GM12878 (cell line): ENCODE measurements at regions not wholly inside any gene's neighbourhood (a gene's known extent, or its start where the extent isn't known, plus 50 kb on each side); places are given as distances from the start of the nearest gene placed in this dataset.

Experiments used
- ATAC-seq: fragments of 200-7000 bp; cut with Tn5 transposase; 3 replicates; pipeline ENCODE4 v1.9.1; 2020; ENCODE audit warnings: mild to moderate bottlenecking, moderate library complexity
- BruUV-seq: library from RNA; stranded (reverse); fragments of 400-500 nt; replicated peaks from 2 replicates; lab custom pipeline; 2021; lab: Mats Ljungman, UMichigan
- CTCF ChIA-PET: fragments of 300-600 bp; sonication (Branson Sonifier 250); formaldehyde crosslinking; extraction: SDS; loops from one replicate; lab custom pipeline; 2021; ENCODE audit warnings: inconsistent platforms; lab: Yijun Ruan, JAX
- POLR2A ChIA-PET: fragments of 350-600 bp; formaldehyde crosslinking; extraction: SDS; loops from one replicate; lab custom pipeline; 2021; ENCODE audit warnings: inconsistent platforms; lab: Charles Lee
- RAD21 ChIA-PET: fragments of 300-600 bp; sonication (Branson Sonifier 250); formaldehyde crosslinking; loops from one replicate; lab custom pipeline; 2023; ENCODE audit warnings: antibody characterized with exemption; ENCODE audit not compliant: unreplicated experiment; lab: Charles Lee
- SMC1A ChIA-PET: fragments of 300-600 bp; sonication (Branson Sonifier 250); formaldehyde crosslinking; loops from one replicate; lab custom pipeline; 2023; ENCODE audit not compliant: unreplicated experiment, uncharacterized antibody; lab: Charles Lee
- DNase-seq: peaks from one replicate; pipeline ENCODE4 v3.0.0-alpha.2; 2011; ENCODE audit warnings: low read depth, low spot score
- FAIRE-seq: peaks from 3 replicates; lab custom pipeline; 2011; peaks lifted over from hg19 to GRCh38; lab: Jason Lieb, UNC
- H2AFZ ChIP-seq: 2 replicates; pipeline ENCODE4 v1.6.0; 2011; ENCODE audit warnings: low read depth, low read length, control low read depth; ENCODE audit not compliant: control insufficient read depth
- H3K27ac ChIP-seq: 2 replicates; pipeline ENCODE4 v1.5.1; 2011; ENCODE audit warnings: control low read depth; ENCODE audit not compliant: control insufficient read depth, insufficient read depth
- H3K27me3 ChIP-seq, 2 experiments: replicated peaks in 1 of 2; 2 replicates each; pipeline versions ENCODE4 v1.6.0 to v1.6.1; 2011; ENCODE audit warnings: low read length in 1 of 2; ENCODE audit not compliant: control insufficient read depth in 2 of 2, insufficient read depth in 2 of 2
- H3K36me3 ChIP-seq, 2 experiments: 2 replicates each; pipeline ENCODE4 v1.5.1; 2011; ENCODE audit warnings: low read length in 1 of 2; ENCODE audit not compliant: control insufficient read depth in 2 of 2, insufficient read depth in 2 of 2
- H3K4me1 ChIP-seq: 2 replicates; pipeline ENCODE4 v1.6.1; 2011; ENCODE audit warnings: mild to moderate bottlenecking, low read length, moderate library complexity, mixed read lengths; ENCODE audit not compliant: control insufficient read depth, insufficient read depth
- H3K4me2 ChIP-seq: 2 replicates; pipeline ENCODE4 v1.6.0; 2011; ENCODE audit warnings: control low read depth; ENCODE audit not compliant: control insufficient read depth, insufficient read depth
- H3K4me3 ChIP-seq: fragments of 200-600 bp; sonication (generic); 2 replicates; pipeline ENCODE4 v1.5.1; 2016
- H3K79me2 ChIP-seq: 2 replicates; pipeline ENCODE4 v1.6.0; 2011; ENCODE audit warnings: low read length; ENCODE audit not compliant: control insufficient read depth, insufficient read depth
- H3K9ac ChIP-seq: 2 replicates; pipeline ENCODE4 v1.8.0; 2011; ENCODE audit warnings: low read length, control low read depth, mixed read lengths; ENCODE audit not compliant: control insufficient read depth, insufficient read depth
- H3K9me3 ChIP-seq: replicated peaks from 3 replicates; pipeline ENCODE4 v1.5.1; 2011; ENCODE audit warnings: mild to moderate bottlenecking, low read length; ENCODE audit not compliant: control insufficient read depth, insufficient read depth
- H4K20me1 ChIP-seq: 2 replicates; pipeline ENCODE4 v1.6.0; 2011; ENCODE audit not compliant: control insufficient read depth, insufficient read depth
- ASH2L ChIP-seq: fragments of 300-600, 200-600 bp; sonication (generic); IDR thresholded peaks from 2 replicates; pipeline ENCODE4 v1.6.1; 2017; ENCODE audit warnings: low read depth, mild to moderate bottlenecking, borderline replicate concordance
- BMI1 ChIP-seq: fragments of 450-650 bp; IDR thresholded peaks from 2 replicates; pipeline ENCODE4 v1.6.1; 2016; ENCODE audit warnings: mild to moderate bottlenecking, moderate library complexity, borderline replicate concordance
- CHD4 ChIP-seq: fragments of 200-600 bp; sonication (generic); IDR thresholded peaks from 2 replicates; pipeline ENCODE4 v1.6.1; 2016; ENCODE audit warnings: mild to moderate bottlenecking
- CREB1 ChIP-seq: IDR thresholded peaks from 2 replicates; pipeline ENCODE4 v1.6.1; 2012; ENCODE audit warnings: low read depth, mild to moderate bottlenecking, inconsistent platforms
- EGR1 ChIP-seq, 2 experiments: IDR thresholded peaks; 1 replicate in 1 of 2; 2 replicates in 1 of 2; pipeline ENCODE4 v1.6.1; 2011 to 2012; ENCODE audit warnings: low read depth in 2 of 2, low read length in 2 of 2, borderline replicate concordance in 1 of 2, mild to moderate bottlenecking in 1 of 2, moderate library complexity in 1 of 2
- FOS ChIP-seq: IDR thresholded peaks from 3 replicates; pipeline ENCODE4 v1.6.1; 2011; ENCODE audit warnings: borderline replicate concordance; ENCODE audit not compliant: insufficient read length; ENCODE audit errors: extremely low read depth
- IKZF1 ChIP-seq: fragments of 450-650 bp; conservative IDR thresholded peaks from 2 replicates; pipeline ENCODE4 v1.6.1; 2017; ENCODE audit warnings: antibody characterized with exemption, mild to moderate bottlenecking
- MTA3 ChIP-seq: IDR thresholded peaks from 2 replicates; pipeline ENCODE4 v1.6.1; 2012; ENCODE audit warnings: low read length, inconsistent platforms, borderline replicate concordance
- NBN ChIP-seq: fragments of 450-650 bp; IDR thresholded peaks from 2 replicates; pipeline ENCODE4 v1.6.1; 2016
- NFYA ChIP-seq: IDR thresholded peaks from 2 replicates; pipeline ENCODE4 v1.6.1; 2011; ENCODE audit warnings: low read depth, mild to moderate bottlenecking, low read length, improper control_type of control experiment, borderline replicate concordance
- NR2C1 ChIP-seq: fragments of 450-650 bp; IDR thresholded peaks from 2 replicates; pipeline ENCODE4 v1.6.1; 2017; ENCODE audit warnings: antibody characterized with exemption, mild to moderate bottlenecking, moderate library complexity
- NRF1 ChIP-seq: conservative IDR thresholded peaks from 2 replicates; pipeline ENCODE4 v1.6.1; 2011; ENCODE audit warnings: mild to moderate bottlenecking, low read depth, low read length, improper control_type of control experiment
- RELA ChIP-seq: fragments of 450-650 bp; IDR thresholded peaks from 2 replicates; pipeline ENCODE4 v1.8.0; 2014; ENCODE audit warnings: borderline replicate concordance; ENCODE audit not compliant: partially characterized antibody
- SREBF1 ChIP-seq: IDR thresholded peaks from 2 replicates; pipeline ENCODE4 v1.6.1; 2012; ENCODE audit warnings: mild to moderate bottlenecking, low read length
- YY1 ChIP-seq: IDR thresholded peaks from 2 replicates; pipeline ENCODE4 v1.6.1; 2011; ENCODE audit warnings: low read depth, mild to moderate bottlenecking, low read length
- ZNF384 ChIP-seq: IDR thresholded peaks from 2 replicates; pipeline ENCODE4 v1.6.1; 2012; ENCODE audit warnings: low read depth, mild to moderate bottlenecking, low read length, improper control_type of control experiment, borderline replicate concordance
- WGBS: methylation state at CpG from one replicate; pipeline ENCODE4 v1.1.6; 2016; ENCODE audit warnings: low lambda C conversion rate; ENCODE audit not compliant: insufficient replicate concordance, insufficient coverage; ENCODE audit errors: missing lambda C conversion rate; 5-methylcytosine and 5-hydroxymethylcytosine counted together
- in situ Hi-C: fragments of 300-500 bp; cut with MboI; formaldehyde crosslinking; loops from 9 replicates; pipeline ENCODE4 v1.14.3; 2018; ENCODE audit warnings: mixed read lengths
- intact Hi-C: fragments of 100-400 bp; cut with micrococcal nuclease; formaldehyde crosslinking; loops from one replicate; pipeline ENCODE4 v1.14.2; 2022; ENCODE audit not compliant: unreplicated experiment
- TF ChIP-seq, protein P1 (sequence below): IDR thresholded peaks from 2 replicates; pipeline ENCODE4 v1.6.1; 2011; ENCODE audit warnings: borderline replicate concordance, low read depth, mild to moderate bottlenecking, moderate library complexity, mixed read lengths, low read length; ENCODE audit not compliant: insufficient read depth; ENCODE audit errors: extremely low read length
- TF ChIP-seq, protein P2 (sequence below): IDR thresholded peaks from 2 replicates; pipeline ENCODE4 v1.6.1; 2011; ENCODE audit warnings: low read depth, mild to moderate bottlenecking, low read length, moderate library complexity, borderline replicate concordance; ENCODE audit errors: extremely low read depth
- TF ChIP-seq, protein P3 (sequence below): fragments of 450-650 bp; formaldehyde crosslinking; IDR thresholded peaks from 2 replicates; pipeline ENCODE4 v1.5.0; 2022; ENCODE audit warnings: mild to moderate bottlenecking, missing genetic modification characterization
- TF ChIP-seq, protein P4 (sequence below): IDR thresholded peaks from 2 replicates; pipeline ENCODE4 v1.6.1; 2012; ENCODE audit warnings: low read depth, low read length, improper control_type of control experiment

DNA sequence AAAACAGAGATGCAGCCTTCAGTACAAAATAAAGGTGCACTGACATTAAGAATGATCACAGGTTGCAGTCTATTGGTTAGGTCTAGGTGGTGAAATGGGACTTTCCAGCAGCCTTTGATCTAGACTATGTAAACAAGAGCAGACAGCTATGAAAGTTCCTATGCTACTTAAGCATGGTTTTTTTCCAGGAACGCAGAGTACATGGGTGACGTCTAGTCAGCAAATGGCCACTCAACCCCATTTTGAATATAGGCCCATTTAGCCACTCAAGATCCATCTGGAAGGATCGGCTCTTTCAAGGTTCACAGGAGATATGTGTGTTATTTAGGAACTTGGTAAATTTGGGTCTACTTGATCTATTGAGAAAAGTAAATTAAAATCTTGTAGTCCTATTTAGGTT, 1424.6 kb upstream of the LRRTM3 start (continued):
- TF ChIP-seq NR2C1 (0 out of 2 replicates have a peak, but pooled peaks have one; percentile 12), YY1 (peak; percentile 93), IKZF1 (peak; percentile 48)

GRCh38 chr10:65518379-65518778, 1407.5 kb upstream of the LRRTM3 start:
- intact Hi-C loops = no loop called here
- no peak for FAIRE-seq
- Histone ChIP-seq H3K4me2 (no peak overlapping the region), H3K9me3 (no peaks in the 10 kb centered on the region), H3K4me1 (no peaks in the 10 kb centered on the region), H3K79me2 (no peaks in the 10 kb centered on the region), H3K27ac (no peak overlapping the region), H2AFZ (no peak overlapping the region), H4K20me1 (no peaks in the 10 kb centered on the region), H3K27me3 (no peaks in the 10 kb centered on the region), H3K9ac (no peak overlapping the region), H3K4me3 (no peak overlapping the region), H3K36me3 (no peaks in the 10 kb centered on the region)
- ChIA-PET CTCF (no interaction called here), RAD21 (no interaction called here), SMC1A (no interaction called here), POLR2A (no interaction called here)
- ATAC-seq = no peak
- in situ Hi-C loops = no loop called here
- BruUV-seq = no TSS peak
- WGBS = 36% methylated on average over 4 of the region's 4 CpGs
- DNase-seq = no peak
- TF ChIP-seq NFYA (no peak), FOS (no peak), SREBF1 (no peak), RELA (no peak), NRF1 (no peak), BMI1 (no peak), CREB1 (no peak), NBN (no peak), ASH2L (no peak), CHD4 (no peak), ZNF384 (no peak), EGR1 (IDR thresholded peaks at IDR 0.05; ENCODE audit: borderline replicate concordance in 1 of 2, low read depth in 2 of 2, low read length in 2 of 2) (no peak), MTA3 (no peak)
- TF ChIP-seq, protein P1, sequence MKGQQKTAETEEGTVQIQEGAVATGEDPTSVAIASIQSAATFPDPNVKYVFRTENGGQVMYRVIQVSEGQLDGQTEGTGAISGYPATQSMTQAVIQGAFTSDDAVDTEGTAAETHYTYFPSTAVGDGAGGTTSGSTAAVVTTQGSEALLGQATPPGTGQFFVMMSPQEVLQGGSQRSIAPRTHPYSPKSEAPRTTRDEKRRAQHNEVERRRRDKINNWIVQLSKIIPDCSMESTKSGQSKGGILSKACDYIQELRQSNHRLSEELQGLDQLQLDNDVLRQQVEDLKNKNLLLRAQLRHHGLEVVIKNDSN = no peak
- TF ChIP-seq, protein P2, sequence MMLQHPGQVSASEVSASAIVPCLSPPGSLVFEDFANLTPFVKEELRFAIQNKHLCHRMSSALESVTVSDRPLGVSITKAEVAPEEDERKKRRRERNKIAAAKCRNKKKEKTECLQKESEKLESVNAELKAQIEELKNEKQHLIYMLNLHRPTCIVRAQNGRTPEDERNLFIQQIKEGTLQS = no peak
- TF ChIP-seq, protein P3, sequence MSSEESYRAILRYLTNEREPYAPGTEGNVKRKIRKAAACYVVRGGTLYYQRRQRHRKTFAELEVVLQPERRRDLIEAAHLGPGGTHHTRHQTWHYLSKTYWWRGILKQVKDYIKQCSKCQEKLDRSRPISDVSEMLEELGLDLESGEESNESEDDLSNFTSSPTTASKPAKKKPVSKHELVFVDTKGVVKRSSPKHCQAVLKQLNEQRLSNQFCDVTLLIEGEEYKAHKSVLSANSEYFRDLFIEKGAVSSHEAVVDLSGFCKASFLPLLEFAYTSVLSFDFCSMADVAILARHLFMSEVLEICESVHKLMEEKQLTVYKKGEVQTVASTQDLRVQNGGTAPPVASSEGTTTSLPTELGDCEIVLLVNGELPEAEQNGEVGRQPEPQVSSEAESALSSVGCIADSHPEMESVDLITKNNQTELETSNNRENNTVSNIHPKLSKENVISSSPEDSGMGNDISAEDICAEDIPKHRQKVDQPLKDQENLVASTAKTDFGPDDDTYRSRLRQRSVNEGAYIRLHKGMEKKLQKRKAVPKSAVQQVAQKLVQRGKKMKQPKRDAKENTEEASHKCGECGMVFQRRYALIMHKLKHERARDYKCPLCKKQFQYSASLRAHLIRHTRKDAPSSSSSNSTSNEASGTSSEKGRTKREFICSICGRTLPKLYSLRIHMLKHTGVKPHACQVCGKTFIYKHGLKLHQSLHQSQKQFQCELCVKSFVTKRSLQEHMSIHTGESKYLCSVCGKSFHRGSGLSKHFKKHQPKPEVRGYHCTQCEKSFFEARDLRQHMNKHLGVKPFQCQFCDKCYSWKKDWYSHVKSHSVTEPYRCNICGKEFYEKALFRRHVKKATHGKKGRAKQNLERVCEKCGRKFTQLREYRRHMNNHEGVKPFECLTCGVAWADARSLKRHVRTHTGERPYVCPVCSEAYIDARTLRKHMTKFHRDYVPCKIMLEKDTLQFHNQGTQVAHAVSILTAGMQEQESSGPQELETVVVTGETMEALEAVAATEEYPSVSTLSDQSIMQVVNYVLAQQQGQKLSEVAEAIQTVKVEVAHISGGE (CRISPR knock-in tag) = no peak
- TF ChIP-seq, protein P4, sequence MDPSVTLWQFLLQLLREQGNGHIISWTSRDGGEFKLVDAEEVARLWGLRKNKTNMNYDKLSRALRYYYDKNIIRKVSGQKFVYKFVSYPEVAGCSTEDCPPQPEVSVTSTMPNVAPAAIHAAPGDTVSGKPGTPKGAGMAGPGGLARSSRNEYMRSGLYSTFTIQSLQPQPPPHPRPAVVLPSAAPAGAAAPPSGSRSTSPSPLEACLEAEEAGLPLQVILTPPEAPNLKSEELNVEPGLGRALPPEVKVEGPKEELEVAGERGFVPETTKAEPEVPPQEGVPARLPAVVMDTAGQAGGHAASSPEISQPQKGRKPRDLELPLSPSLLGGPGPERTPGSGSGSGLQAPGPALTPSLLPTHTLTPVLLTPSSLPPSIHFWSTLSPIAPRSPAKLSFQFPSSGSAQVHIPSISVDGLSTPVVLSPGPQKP = no peak
